ENCODE measurements at regions not wholly inside any gene's neighbourhood (a gene's known extent, or its start where the extent isn't known, plus 50 kb on each side); places are given as distances from the start of the nearest gene placed in this dataset.

DNA sequence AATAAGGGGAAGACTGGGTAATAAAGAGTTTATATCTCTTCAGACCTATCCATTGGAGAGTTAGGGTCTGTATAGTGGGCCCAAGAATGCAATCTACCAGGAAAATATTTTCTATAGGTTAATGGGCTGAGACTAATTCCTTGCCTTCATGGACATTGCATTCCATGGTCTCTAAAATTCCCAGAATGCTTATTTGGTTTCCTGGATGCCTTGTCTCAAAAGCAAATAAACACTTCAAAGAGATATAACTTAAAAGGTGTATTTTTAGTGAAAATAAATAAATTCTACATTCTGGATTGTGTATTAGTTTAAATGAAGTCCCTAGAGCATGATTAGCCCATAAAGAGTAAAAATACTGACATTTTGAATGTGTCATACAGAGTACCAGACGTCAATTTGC, 550.1 kb upstream of the PKN2 start:
- Mint-ChIP-seq H3K27ac (no peak overlapping the region), H3K4me3 (no peak overlapping the region), H3K36me3 (no peaks in the 10 kb centered on the region), H3K9me3 (peaks cover 0 to 5% (median 2%) of the 10 kb centered on the region in 7 donors), H3K27me3 (ENCODE audit: low read depth in 3 of 3) (peaks cover 0 to 2% (median 0%) of the 10 kb centered on the region in 3 donors), H3K4me1 (no peaks in the 10 kb centered on the region)
- H2AFZ ChIP-seq (ENCODE audit: insufficient read depth, low read depth, low read length, poor library complexity, severe bottlenecking) = no peak overlapping the region
- H3K4me2 ChIP-seq (replicated peaks; ENCODE audit: extremely low read depth, low read length, poor library complexity, severe bottlenecking) = no peak overlapping the region
- intact Hi-C loops (cut with micrococcal nuclease) = no loop called here
- no peaks in the 10 kb centered on the region for H3K4me1 ChIP-seq (ENCODE audit: control insufficient read depth in 1 of 2, insufficient read depth in 2 of 2, low read length in 2 of 2)
- TF ChIP-seq, protein P1, sequence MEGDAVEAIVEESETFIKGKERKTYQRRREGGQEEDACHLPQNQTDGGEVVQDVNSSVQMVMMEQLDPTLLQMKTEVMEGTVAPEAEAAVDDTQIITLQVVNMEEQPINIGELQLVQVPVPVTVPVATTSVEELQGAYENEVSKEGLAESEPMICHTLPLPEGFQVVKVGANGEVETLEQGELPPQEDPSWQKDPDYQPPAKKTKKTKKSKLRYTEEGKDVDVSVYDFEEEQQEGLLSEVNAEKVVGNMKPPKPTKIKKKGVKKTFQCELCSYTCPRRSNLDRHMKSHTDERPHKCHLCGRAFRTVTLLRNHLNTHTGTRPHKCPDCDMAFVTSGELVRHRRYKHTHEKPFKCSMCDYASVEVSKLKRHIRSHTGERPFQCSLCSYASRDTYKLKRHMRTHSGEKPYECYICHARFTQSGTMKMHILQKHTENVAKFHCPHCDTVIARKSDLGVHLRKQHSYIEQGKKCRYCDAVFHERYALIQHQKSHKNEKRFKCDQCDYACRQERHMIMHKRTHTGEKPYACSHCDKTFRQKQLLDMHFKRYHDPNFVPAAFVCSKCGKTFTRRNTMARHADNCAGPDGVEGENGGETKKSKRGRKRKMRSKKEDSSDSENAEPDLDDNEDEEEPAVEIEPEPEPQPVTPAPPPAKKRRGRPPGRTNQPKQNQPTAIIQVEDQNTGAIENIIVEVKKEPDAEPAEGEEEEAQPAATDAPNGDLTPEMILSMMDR (IDR thresholded peaks at IDR 0.05) = no peak
- H3K27ac ChIP-seq (ENCODE audit: low read depth in 1 of 2, low read length in 2 of 2) = no peak overlapping the region
- H3K4me3 ChIP-seq (replicated peaks in 1 of 3; ENCODE audit: low read depth in 2 of 3, low read length in 3 of 3) = no peak overlapping the region
- H3K9ac ChIP-seq (ENCODE audit: insufficient read depth, low read length, poor library complexity, severe bottlenecking) = no peak overlapping the region
- WGBS (ENCODE audit: insufficient coverage) = no CpG with 5 or more reads among the region's 1 CpG
- H3K79me2 ChIP-seq (ENCODE audit: insufficient read depth, low read length) = no peaks in the 10 kb centered on the region
- H3K27me3 ChIP-seq (ENCODE audit: control insufficient read depth in 2 of 2, insufficient read depth in 2 of 2, low read length in 2 of 2) = no peaks in the 10 kb centered on the region
- no peak for DNase-seq
- H3K9me3 ChIP-seq (replicated peaks in 1 of 2; ENCODE audit: control insufficient read depth in 1 of 2, insufficient read depth in 1 of 2, low read length in 2 of 2) = peaks cover 0 to 3% of the 10 kb centered on the region in 2 donors
- H4K20me1 ChIP-seq (ENCODE audit: insufficient read depth, low read length) = no peaks in the 10 kb centered on the region
- no peaks in the 10 kb centered on the region for H3K36me3 ChIP-seq (replicated peaks in 1 of 2; ENCODE audit: control insufficient read depth in 1 of 2, insufficient read depth in 2 of 2, low read length in 2 of 2)

DNA sequence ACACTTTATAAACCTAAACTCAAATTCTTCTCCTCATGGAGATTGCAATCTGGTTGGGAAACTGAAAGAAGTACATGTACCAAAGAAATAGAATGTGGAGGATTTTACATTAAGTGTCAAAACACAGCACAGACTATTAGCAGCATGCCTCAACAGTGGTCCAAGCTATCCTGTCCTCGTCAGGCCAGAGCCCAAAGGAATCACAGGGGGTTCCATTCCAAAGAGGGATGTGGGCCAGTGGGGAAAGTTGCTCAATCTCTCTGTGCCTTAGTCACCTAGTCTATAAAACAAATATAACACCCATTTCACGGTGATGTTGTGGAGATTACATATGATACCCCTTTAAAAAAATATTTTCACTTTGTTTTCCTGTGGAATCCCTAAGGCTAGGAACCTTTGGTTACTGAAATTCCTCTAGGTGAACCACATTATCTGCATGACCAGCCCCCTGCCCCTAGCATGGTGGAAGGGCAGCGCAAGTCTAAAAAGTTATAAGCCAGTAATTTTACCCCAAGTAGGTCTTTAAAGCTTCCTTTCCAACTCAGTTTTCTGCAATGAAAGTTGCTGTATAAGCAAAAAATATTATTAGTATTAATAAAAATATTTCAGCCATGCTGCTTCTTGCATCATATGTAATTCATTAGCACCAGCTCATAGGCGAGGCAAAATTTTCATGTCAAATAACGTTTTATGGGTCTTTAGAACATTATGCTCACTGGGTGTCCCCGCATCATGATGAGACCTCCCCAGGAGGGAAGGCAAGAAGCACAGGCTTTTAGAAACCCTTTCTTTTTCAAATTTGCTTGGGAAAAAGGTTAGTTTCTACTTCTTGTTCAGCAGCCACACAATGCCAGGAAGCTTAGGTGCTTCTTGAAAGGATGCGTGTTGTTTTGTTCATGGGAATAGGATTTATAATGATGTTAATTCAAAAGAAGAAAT, 548.8 kb upstream of the PKN2 start:
- H3K27ac Mint-ChIP-seq = no peak overlapping the region
- Histone ChIP-seq H2AFZ (ENCODE audit: insufficient read depth, low read depth, low read length, poor library complexity, severe bottlenecking) (no peak overlapping the region), H3K9ac (ENCODE audit: insufficient read depth, low read length, poor library complexity, severe bottlenecking) (no peak overlapping the region), H3K36me3 (replicated peaks in 1 of 2; ENCODE audit: control insufficient read depth in 1 of 2, insufficient read depth in 2 of 2, low read length in 2 of 2) (no peaks in the 10 kb centered on the region), H3K27ac (ENCODE audit: low read depth in 1 of 2, low read length in 2 of 2) (no peak overlapping the region), H3K79me2 (ENCODE audit: insufficient read depth, low read length) (no peaks in the 10 kb centered on the region), H3K4me3 (replicated peaks in 1 of 3; ENCODE audit: low read depth in 2 of 3, low read length in 3 of 3) (no peak overlapping the region), H4K20me1 (ENCODE audit: insufficient read depth, low read length) (no peaks in the 10 kb centered on the region), H3K4me1 (ENCODE audit: control insufficient read depth in 1 of 2, insufficient read depth in 2 of 2, low read length in 2 of 2) (no peaks in the 10 kb centered on the region), H3K27me3 (ENCODE audit: control insufficient read depth in 2 of 2, insufficient read depth in 2 of 2, low read length in 2 of 2) (no peaks in the 10 kb centered on the region), H3K4me2 (replicated peaks; ENCODE audit: extremely low read depth, low read length, poor library complexity, severe bottlenecking) (no peak overlapping the region), H3K9me3 (replicated peaks in 1 of 2; ENCODE audit: control insufficient read depth in 1 of 2, insufficient read depth in 1 of 2, low read length in 2 of 2) (peaks cover 0 to 3% of the 10 kb centered on the region in 2 donors)
- H3K4me3 Mint-ChIP-seq = no peak overlapping the region
- no peaks in the 10 kb centered on the region for H3K4me1 Mint-ChIP-seq
- H3K36me3 Mint-ChIP-seq = no peaks in the 10 kb centered on the region
- H3K9me3 Mint-ChIP-seq = peaks cover 0 to 5% (median 2%) of the 10 kb centered on the region in 7 donors
- TF ChIP-seq, protein P1 (IDR thresholded peaks at IDR 0.05) = no peak
- H3K27me3 Mint-ChIP-seq (ENCODE audit: low read depth in 3 of 3) = peaks cover 0 to 2% (median 0%) of the 10 kb centered on the region in 3 donors
- DNase-seq = no peak
- WGBS (ENCODE audit: insufficient coverage) = 100% methylated on average over 2 of the region's 7 CpGs
- intact Hi-C loops (cut with micrococcal nuclease) = no loop called here

All from CD14-positive monocyte (primary cell).